Endothelial cell of umbilical vein (primary cell): ENCODE measurements at regions not wholly inside any gene's neighbourhood (a gene's known extent, or its start where the extent isn't known, plus 50 kb on each side); places are given as distances from the start of the nearest gene placed in this dataset.

Experiments used
- BruUV-seq: library from RNA; stranded (reverse); fragments of 400-500 nt; replicated peaks from 2 replicates; lab custom pipeline; 2021; lab: Mats Ljungman, UMichigan
- CTCF ChIA-PET: fragments of 300-600, 350-600 bp; sonication (Branson Sonifier 250); formaldehyde crosslinking; loops from one replicate; lab custom pipeline; 2021; ENCODE audit warnings: antibody characterized with exemption, inconsistent platforms; lab: Charles Lee
- POLR2A ChIA-PET: fragments of 300-600, 350-600 bp; sonication (Branson Sonifier 250); formaldehyde crosslinking; loops from one replicate; lab custom pipeline; 2021; ENCODE audit warnings: antibody characterized with exemption, inconsistent platforms; lab: Charles Lee
- DNase-seq: peaks from one replicate; pipeline ENCODE4 v3.0.0-alpha.2; 2011; ENCODE audit warnings: low read depth, low spot score
- FAIRE-seq: peaks from 2 replicates; lab custom pipeline; 2011; peaks lifted over from hg19 to GRCh38; lab: Jason Lieb, UNC
- H2AFZ ChIP-seq: 2 replicates; pipeline ENCODE4 v1.6.0; 2012; ENCODE audit warnings: low read depth, low read length, control low read depth, inconsistent platforms
- H3K27ac ChIP-seq: 2 replicates; pipeline ENCODE4 v1.5.1; 2011; ENCODE audit warnings: low read depth, mild to moderate bottlenecking, control low read depth, low read length, moderate library complexity; ENCODE audit not compliant: insufficient read depth
- H3K27me3 ChIP-seq, 2 experiments: 2 replicates each; pipeline versions ENCODE4 v1.6.0 to v1.6.1; 2011; ENCODE audit warnings: low read length in 2 of 2, mixed read lengths in 1 of 2; ENCODE audit not compliant: control insufficient read depth in 2 of 2, insufficient read depth in 2 of 2
- H3K36me3 ChIP-seq, 2 experiments: 2 replicates in 1 of 2; 3 replicates in 1 of 2; pipeline ENCODE4 v1.5.1; 2011; ENCODE audit warnings: low read length in 2 of 2, mild to moderate bottlenecking in 1 of 2, moderate library complexity in 1 of 2; ENCODE audit not compliant: control insufficient read depth in 2 of 2, insufficient read depth in 2 of 2; ENCODE audit errors: extremely low read depth in 1 of 2
- H3K4me1 ChIP-seq: 3 replicates; pipeline ENCODE4 v1.5.1; 2011; ENCODE audit warnings: mild to moderate bottlenecking, low read length; ENCODE audit not compliant: control insufficient read depth, insufficient read depth; ENCODE audit errors: extremely low read depth
- H3K4me2 ChIP-seq: 2 replicates; pipeline ENCODE4 v1.6.1; 2011; ENCODE audit warnings: low read length, control low read depth, mixed read lengths; ENCODE audit not compliant: insufficient read depth
- H3K4me3 ChIP-seq, 3 experiments: fragments of 200-600 bp in 1 of 3; sonication (generic), shearing (Covaris generic) in 1 of 3; replicated peaks in 1 of 3; 2 replicates each; pipeline ENCODE4 v1.5.1; 2011 to 2016; ENCODE audit warnings: control low read depth in 3 of 3, low read length in 3 of 3, mild to moderate bottlenecking in 2 of 3, inconsistent platforms in 1 of 3, low read depth in 1 of 3, moderate library complexity in 1 of 3; ENCODE audit not compliant: insufficient read depth in 1 of 3
- H3K79me2 ChIP-seq: 2 replicates; pipeline ENCODE4 v1.6.0; 2012; ENCODE audit warnings: low read length, inconsistent platforms; ENCODE audit not compliant: control insufficient read depth, insufficient read depth
- H3K9ac ChIP-seq: replicated peaks from 2 replicates; pipeline ENCODE3; 2011; ENCODE audit warnings: low read length, control low read depth; ENCODE audit not compliant: insufficient read depth; ENCODE audit errors: extremely low read depth
- H3K9me1 ChIP-seq: replicated peaks from 3 replicates; pipeline ENCODE4 v1.6.0; 2011; ENCODE audit warnings: mild to moderate bottlenecking, low read length; ENCODE audit not compliant: control insufficient read depth, insufficient read depth; ENCODE audit errors: extremely low read depth
- H3K9me3 ChIP-seq: replicated peaks from 2 replicates; pipeline ENCODE4 v1.5.1; 2012; ENCODE audit warnings: low read length, inconsistent platforms; ENCODE audit not compliant: control insufficient read depth, insufficient read depth
- H4K20me1 ChIP-seq: replicated peaks from 2 replicates; pipeline ENCODE3; 2011; ENCODE audit warnings: mild to moderate bottlenecking, low read length; ENCODE audit not compliant: control insufficient read depth, insufficient read depth; ENCODE audit errors: extremely low read depth
- EZH2 ChIP-seq: IDR thresholded peaks from 2 replicates; pipeline ENCODE4 v1.6.1; 2012; ENCODE audit warnings: borderline replicate concordance, low read depth, mild to moderate bottlenecking, moderate library complexity, low read length, inconsistent platforms; ENCODE audit not compliant: severe bottlenecking
- FOS ChIP-seq: IDR thresholded peaks from 2 replicates; pipeline ENCODE4 v1.6.1; 2011; ENCODE audit warnings: mild to moderate bottlenecking, low read length, moderate library complexity, borderline replicate concordance; ENCODE audit not compliant: insufficient read depth
- GATA2 ChIP-seq: IDR thresholded peaks from 2 replicates; pipeline ENCODE4 v1.7.0; 2011; ENCODE audit warnings: low read depth, mild to moderate bottlenecking, moderate library complexity, mixed read lengths, low read length; ENCODE audit not compliant: insufficient read length, insufficient read depth
- JUN ChIP-seq: IDR thresholded peaks from 2 replicates; pipeline ENCODE4 v1.6.1; 2011; ENCODE audit warnings: borderline replicate concordance, low read depth; ENCODE audit not compliant: insufficient read length, insufficient read depth
- MYC ChIP-seq: IDR thresholded peaks from one replicate; pipeline ENCODE4 v1.6.1; 2011; ENCODE audit warnings: mild to moderate bottlenecking, low read depth, low read length
- POLR2A ChIP-seq: IDR thresholded peaks from 2 replicates; pipeline ENCODE4 v1.6.1; 2012; ENCODE audit warnings: low read depth, mild to moderate bottlenecking, control low read depth, low read length
- POLR2AphosphoS5 ChIP-seq: IDR thresholded peaks from 2 replicates; pipeline ENCODE4 v1.6.1; 2012; ENCODE audit warnings: low read depth, mild to moderate bottlenecking, control low read depth, low read length, moderate library complexity; ENCODE audit not compliant: insufficient read depth
- dilution Hi-C: fragments of 300-500 bp; cut with MboI; formaldehyde crosslinking; loops from one replicate; pipeline ENCODE4 v1.15.0; 2019; ENCODE audit warnings: low sequenced_read_pairs; ENCODE audit not compliant: extremely low pct_ligation_motif_present
- intact Hi-C: fragments of 100-400 bp; cut with micrococcal nuclease; formaldehyde crosslinking; loops from one replicate; pipeline ENCODE4 v1.10.0; 2022
- TF ChIP-seq, protein P1 (sequence below), 2 donors: IDR thresholded peaks; 1 replicate in 1 of 2; 2 replicates in 1 of 2; pipeline ENCODE4 v1.5.1; 2011; ENCODE audit warnings: low read length in 2 of 2, mild to moderate bottlenecking in 2 of 2, moderate library complexity in 2 of 2, control low read depth in 1 of 2, inconsistent platforms in 1 of 2, low read depth in 1 of 2; ENCODE audit not compliant: insufficient read depth in 1 of 2; ENCODE audit errors: extremely low read depth in 1 of 2
- TF ChIP-seq, protein P2 (sequence below): IDR thresholded peaks from 2 replicates; pipeline ENCODE4 v1.6.1; 2011; ENCODE audit not compliant: insufficient read depth, insufficient read length

DNA sequence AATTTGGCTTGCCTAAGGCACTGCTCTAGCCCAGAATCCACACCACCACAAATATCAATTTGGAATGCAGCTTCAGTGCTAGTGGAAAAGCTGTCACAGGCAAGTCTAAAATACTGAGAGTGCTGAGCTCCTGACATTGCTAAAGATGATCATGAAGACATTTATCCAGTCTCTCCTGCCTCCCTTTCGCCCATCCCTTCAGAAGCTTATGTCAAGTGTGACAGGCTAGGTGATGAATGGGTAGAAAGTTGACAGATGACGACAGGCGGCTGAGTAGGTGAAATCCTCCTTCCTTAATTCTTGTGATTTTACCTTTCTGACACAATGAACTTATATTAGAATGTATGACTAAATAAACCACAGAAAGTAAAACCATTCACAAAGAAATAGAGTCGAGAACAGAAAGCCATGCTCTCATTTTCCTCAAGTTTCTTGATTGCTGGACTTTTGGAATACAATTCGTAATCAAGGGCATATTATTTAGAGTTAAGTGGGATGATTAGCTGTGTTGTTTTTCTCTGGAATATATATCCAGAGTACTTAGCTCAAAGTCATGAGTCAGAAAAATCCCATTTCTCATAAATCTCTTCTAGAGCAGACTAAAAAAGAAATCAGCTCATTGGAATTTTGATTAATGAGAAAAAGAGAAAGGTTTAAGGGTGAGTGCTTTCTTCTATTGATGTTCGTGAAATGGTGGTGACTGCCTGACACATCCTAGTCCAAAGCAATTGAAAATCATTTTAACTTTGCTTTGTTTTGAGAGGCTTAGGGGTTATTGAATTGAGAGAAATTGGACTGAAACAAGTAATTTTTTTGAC lies 1228.2 kb upstream of the CITED2 start:
- Histone ChIP-seq H3K27me3 (no peaks in the 10 kb centered on the region), H3K9me3 (no peaks in the 10 kb centered on the region), H3K4me3 (no peak overlapping the region), H2AFZ (no peak overlapping the region), H3K9me1 (no peaks in the 10 kb centered on the region), H3K4me2 (no peak overlapping the region), H3K4me1 (peaks cover 3% of the 10 kb centered on the region), H4K20me1 (no peaks in the 10 kb centered on the region), H3K79me2 (no peaks in the 10 kb centered on the region), H3K9ac (no peak overlapping the region), H3K36me3 (no peaks in the 10 kb centered on the region), H3K27ac (no peak overlapping the region)
- no peak for TF ChIP-seq EZH2
- no peak for TF ChIP-seq FOS
- no peak for TF ChIP-seq JUN
- no peak for TF ChIP-seq POLR2AphosphoS5
- TF ChIP-seq, protein P1, sequence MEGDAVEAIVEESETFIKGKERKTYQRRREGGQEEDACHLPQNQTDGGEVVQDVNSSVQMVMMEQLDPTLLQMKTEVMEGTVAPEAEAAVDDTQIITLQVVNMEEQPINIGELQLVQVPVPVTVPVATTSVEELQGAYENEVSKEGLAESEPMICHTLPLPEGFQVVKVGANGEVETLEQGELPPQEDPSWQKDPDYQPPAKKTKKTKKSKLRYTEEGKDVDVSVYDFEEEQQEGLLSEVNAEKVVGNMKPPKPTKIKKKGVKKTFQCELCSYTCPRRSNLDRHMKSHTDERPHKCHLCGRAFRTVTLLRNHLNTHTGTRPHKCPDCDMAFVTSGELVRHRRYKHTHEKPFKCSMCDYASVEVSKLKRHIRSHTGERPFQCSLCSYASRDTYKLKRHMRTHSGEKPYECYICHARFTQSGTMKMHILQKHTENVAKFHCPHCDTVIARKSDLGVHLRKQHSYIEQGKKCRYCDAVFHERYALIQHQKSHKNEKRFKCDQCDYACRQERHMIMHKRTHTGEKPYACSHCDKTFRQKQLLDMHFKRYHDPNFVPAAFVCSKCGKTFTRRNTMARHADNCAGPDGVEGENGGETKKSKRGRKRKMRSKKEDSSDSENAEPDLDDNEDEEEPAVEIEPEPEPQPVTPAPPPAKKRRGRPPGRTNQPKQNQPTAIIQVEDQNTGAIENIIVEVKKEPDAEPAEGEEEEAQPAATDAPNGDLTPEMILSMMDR (IDR thresholded peaks at IDR 0.05; ENCODE audit: extremely low read depth in 1 of 2, insufficient read depth in 1 of 2, low read depth in 1 of 2, low read length in 2 of 2), result no peak
- TF ChIP-seq, protein P2, sequence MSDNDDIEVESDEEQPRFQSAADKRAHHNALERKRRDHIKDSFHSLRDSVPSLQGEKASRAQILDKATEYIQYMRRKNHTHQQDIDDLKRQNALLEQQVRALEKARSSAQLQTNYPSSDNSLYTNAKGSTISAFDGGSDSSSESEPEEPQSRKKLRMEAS, result no peak
- TF ChIP-seq POLR2A, result no peak
- no peak for TF ChIP-seq GATA2
- no peak for TF ChIP-seq MYC
- POLR2A ChIA-PET, result no interaction called here
- FAIRE-seq (no peak), DNase-seq (no peak)
- BruUV-seq, result no TSS peak
- intact Hi-C loops, result no loop called here
- dilution Hi-C loops, result no loop called here
- CTCF ChIA-PET, result no interaction called here
